ENCODE measurements at regions not wholly inside any gene's neighbourhood (a gene's known extent, or its start where the extent isn't known, plus 50 kb on each side); places are given as distances from the start of the nearest gene placed in this dataset.

- H3K36me3 ChIP-seq, result no peaks in the 10 kb centered on the region
- H3K27me3 ChIP-seq (ENCODE audit: low read depth), result no peaks in the 10 kb centered on the region
- peaks cover 4% of the 10 kb centered on the region for H3K9me3 ChIP-seq
- no peaks in the 10 kb centered on the region for H3K4me1 ChIP-seq
- H3K27ac ChIP-seq, result no peak overlapping the region
- intact Hi-C loops (cut with DNase I), result no loop called here
- DNase-seq (no peak), ATAC-seq (no peak)
- H3K4me3 ChIP-seq, result no peak overlapping the region
- no peak for TF ChIP-seq CTCF (IDR thresholded peaks at IDR 0.05)
Observed at GRCh38 chr5:133876266-133876665, 92.2 kb downstream of the C5orf15 start.

- intact Hi-C loops (cut with DNase I), result no loop called here
- Histone ChIP-seq H3K4me3 (no peak overlapping the region), H3K27ac (no peak overlapping the region), H3K27me3 (ENCODE audit: low read depth) (no peaks in the 10 kb centered on the region), H3K9me3 (peaks cover 4% of the 10 kb centered on the region), H3K36me3 (no peaks in the 10 kb centered on the region), H3K4me1 (no peaks in the 10 kb centered on the region)
- DNase-seq (no peak), ATAC-seq (no peak)
- no peak for TF ChIP-seq CTCF (IDR thresholded peaks at IDR 0.05)
Observed at GRCh38 chr5:133875179-133875578, 93.2 kb downstream of the C5orf15 start.

GRCh38 chr5:133873449-133873848, 95.0 kb downstream of the C5orf15 start:
- DNase-seq (no peak), ATAC-seq (no peak)
- Histone ChIP-seq H3K4me1 (peaks cover 6% of the 10 kb centered on the region), H3K27ac (no peak overlapping the region), H3K36me3 (no peaks in the 10 kb centered on the region), H3K9me3 (peaks cover 4% of the 10 kb centered on the region), H3K4me3 (no peak overlapping the region), H3K27me3 (ENCODE audit: low read depth) (no peaks in the 10 kb centered on the region)
- no peak for TF ChIP-seq CTCF (IDR thresholded peaks at IDR 0.05)
- intact Hi-C loops (cut with DNase I), result no loop called here

- H3K4me1 ChIP-seq, result peaks cover 6% of the 10 kb centered on the region
- TF ChIP-seq CTCF (IDR thresholded peaks at IDR 0.05), result no peak
- no peak for DNase-seq
- H3K36me3 ChIP-seq, result no peaks in the 10 kb centered on the region
- ATAC-seq, result no peak
- peaks cover 4% of the 10 kb centered on the region for H3K9me3 ChIP-seq
- no peaks in the 10 kb centered on the region for H3K27me3 ChIP-seq (ENCODE audit: low read depth)
- H3K27ac ChIP-seq, result no peak overlapping the region
- H3K4me3 ChIP-seq, result no peak overlapping the region
- intact Hi-C loops (cut with DNase I), result no loop called here
Observed at GRCh38 chr5:133870661-133871060, 97.8 kb downstream of the C5orf15 start.

GRCh38 chr5:133869519-133870335, 98.7 kb downstream of the C5orf15 start:
- H3K4me3 ChIP-seq, result no peak overlapping the region
- TF ChIP-seq CTCF (IDR thresholded peaks at IDR 0.05), result no peak
- H3K4me1 ChIP-seq, result peaks cover 6% of the 10 kb centered on the region
- H3K27ac ChIP-seq, result no peak overlapping the region
- no peaks in the 10 kb centered on the region for H3K36me3 ChIP-seq
- DNase-seq (no peak), ATAC-seq (peak in 1 of 2 donors; percentile 9)
- H3K9me3 ChIP-seq, result peaks cover 4% of the 10 kb centered on the region
- intact Hi-C loops (cut with DNase I), result no loop called here
- no peaks in the 10 kb centered on the region for H3K27me3 ChIP-seq (ENCODE audit: low read depth)
